ENCODE measurements at regions not wholly inside any gene's neighbourhood (a gene's known extent, or its start where the extent isn't known, plus 50 kb on each side); places are given as distances from the start of the nearest gene placed in this dataset.

GRCh38 chr13:67369895-67370660 lies 139.9 kb upstream of the PCDH9 start:
- TF ChIP-seq, protein P1, sequence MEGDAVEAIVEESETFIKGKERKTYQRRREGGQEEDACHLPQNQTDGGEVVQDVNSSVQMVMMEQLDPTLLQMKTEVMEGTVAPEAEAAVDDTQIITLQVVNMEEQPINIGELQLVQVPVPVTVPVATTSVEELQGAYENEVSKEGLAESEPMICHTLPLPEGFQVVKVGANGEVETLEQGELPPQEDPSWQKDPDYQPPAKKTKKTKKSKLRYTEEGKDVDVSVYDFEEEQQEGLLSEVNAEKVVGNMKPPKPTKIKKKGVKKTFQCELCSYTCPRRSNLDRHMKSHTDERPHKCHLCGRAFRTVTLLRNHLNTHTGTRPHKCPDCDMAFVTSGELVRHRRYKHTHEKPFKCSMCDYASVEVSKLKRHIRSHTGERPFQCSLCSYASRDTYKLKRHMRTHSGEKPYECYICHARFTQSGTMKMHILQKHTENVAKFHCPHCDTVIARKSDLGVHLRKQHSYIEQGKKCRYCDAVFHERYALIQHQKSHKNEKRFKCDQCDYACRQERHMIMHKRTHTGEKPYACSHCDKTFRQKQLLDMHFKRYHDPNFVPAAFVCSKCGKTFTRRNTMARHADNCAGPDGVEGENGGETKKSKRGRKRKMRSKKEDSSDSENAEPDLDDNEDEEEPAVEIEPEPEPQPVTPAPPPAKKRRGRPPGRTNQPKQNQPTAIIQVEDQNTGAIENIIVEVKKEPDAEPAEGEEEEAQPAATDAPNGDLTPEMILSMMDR (IDR thresholded peaks at IDR 0.05), result no peak
- TF ChIP-seq EP300 (IDR thresholded peaks at IDR 0.05), result no peak
